ENCODE measurements at regions not wholly inside any gene's neighbourhood (a gene's known extent, or its start where the extent isn't known, plus 50 kb on each side); places are given as distances from the start of the nearest gene placed in this dataset.

DNA sequence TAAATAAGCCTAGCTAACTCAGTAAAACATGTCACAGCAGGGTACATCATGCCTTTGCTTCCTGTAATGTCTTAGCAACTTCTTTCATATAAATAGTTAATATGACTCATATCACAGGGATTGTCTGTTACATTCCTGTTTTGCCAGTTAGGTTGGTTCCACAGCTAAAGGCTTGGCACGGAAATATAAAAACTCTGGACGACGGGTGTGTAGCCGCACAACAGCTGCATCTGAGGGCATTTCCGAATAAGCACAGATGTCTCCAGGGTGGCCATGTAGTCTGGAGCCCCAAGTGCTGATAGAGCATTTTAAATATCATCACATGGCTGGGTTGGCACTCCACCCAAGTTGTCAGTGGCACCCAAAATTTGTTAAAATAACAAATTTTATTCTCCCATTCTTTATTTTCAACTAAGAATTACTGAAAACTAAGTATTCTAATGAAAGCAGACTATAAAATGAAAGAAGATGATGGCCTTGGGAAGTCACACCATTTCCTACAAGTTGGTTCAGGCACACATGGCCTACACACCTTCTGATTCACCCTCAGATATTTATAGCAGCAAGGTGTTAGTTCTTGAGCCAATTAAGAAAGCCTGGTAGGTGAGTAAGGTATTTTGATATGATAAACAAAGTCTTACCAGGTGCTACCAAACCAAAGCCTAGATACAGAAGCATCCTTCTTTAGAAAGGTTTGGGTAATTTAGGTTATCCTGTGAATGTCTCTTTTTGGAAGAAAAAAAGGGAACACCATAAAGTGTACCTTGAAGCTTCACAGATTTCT is 61.8 kb upstream of the STK17B start (continued):
- TF ChIP-seq POLR2AphosphoS5 (IDR thresholded peaks at IDR 0.05; ENCODE audit: low read depth, low read length), result peak; percentile 39; the same call in 1 of the 2 replicates
- no peak for TF ChIP-seq TCF7L2 (IDR thresholded peaks at IDR 0.05; ENCODE audit: borderline replicate concordance, extremely low read depth, insufficient read depth, insufficient read length)
- no peak for TF ChIP-seq EZH2phosphoT487 (IDR thresholded peaks at IDR 0.05; ENCODE audit: borderline replicate concordance)
- peak; percentile 87 for TF ChIP-seq CEBPB (IDR thresholded peaks at IDR 0.05; ENCODE audit: low read depth)

DNA sequence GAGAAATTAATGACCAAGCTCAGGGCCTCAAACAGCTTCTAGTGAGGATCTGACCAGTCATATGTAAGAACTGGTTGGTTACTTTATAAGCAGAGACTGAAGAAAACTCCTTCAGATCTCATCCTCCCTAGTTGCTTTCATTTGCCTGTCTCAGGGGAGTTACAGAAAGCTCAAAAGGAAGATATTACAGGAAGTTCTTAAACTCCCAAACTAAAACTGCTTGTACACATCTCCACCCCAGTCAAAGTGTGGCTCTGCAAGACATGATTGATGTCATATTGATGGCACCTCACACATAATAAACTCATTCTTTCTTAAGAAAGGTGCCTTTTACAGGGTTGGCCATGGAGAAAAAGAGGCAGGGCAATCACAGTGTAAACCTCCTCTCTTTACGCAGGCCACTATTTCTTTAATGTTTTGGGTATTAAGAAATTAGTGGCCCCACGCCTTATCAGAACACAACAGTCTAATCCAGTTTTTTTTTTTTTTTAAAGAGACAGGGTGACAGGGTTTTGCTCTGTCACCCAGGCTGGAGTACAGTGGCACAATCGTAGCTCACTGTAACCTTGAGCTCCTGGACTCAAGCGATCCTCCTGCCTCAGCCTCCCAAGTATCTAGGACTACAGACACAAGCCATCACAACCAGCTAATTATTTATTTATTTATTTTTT is 62.6 kb upstream of the STK17B start:
- Histone ChIP-seq H3K27me3 (ENCODE audit: insufficient read depth, low read length) (no peaks in the 10 kb centered on the region), H3K4me3 (replicated peaks in 1 of 2; ENCODE audit: low read depth in 1 of 2, low read length in 2 of 2) (peak overlapping the region in 1 of 2 experiments; percentile 31; a peak in 1 of 4 replicates), H3K27ac (ENCODE audit: low read depth, low read length) (peak overlapping the region; percentile 55), H4K20me1 (ENCODE audit: insufficient read depth) (no peaks in the 10 kb centered on the region), H3K4me1 (ENCODE audit: control insufficient read depth in 1 of 2, insufficient read depth in 2 of 2, low read length in 2 of 2) (peaks cover 26 to 34% of the 10 kb centered on the region in 2 experiments), H3K9me3 (ENCODE audit: control insufficient read depth in 1 of 2, insufficient read depth in 1 of 2, low read depth in 1 of 2, low read length in 2 of 2) (no peaks in the 10 kb centered on the region), H3K79me2 (ENCODE audit: insufficient read depth, low read length) (no peaks in the 10 kb centered on the region), H2AFZ (ENCODE audit: low read depth, low read length, poor library complexity, severe bottlenecking) (peak overlapping the region; percentile 49), H3K9ac (ENCODE audit: low read length) (peak overlapping the region; percentile 24; the same call in 1 of the 2 replicates), H3K9me2 (ENCODE audit: insufficient read depth) (no peaks in the 10 kb centered on the region), H3K36me3 (ENCODE audit: control insufficient read depth in 1 of 2, insufficient read depth in 2 of 2, low read length in 2 of 2) (no peaks in the 10 kb centered on the region), H3K4me2 (ENCODE audit: low read length) (peak overlapping the region; percentile 68)
- TF ChIP-seq RAD21 (IDR thresholded peaks at IDR 0.05; ENCODE audit: low read depth), result peak; percentile 5; the same call in 1 of the 2 replicates
- TF ChIP-seq SIN3A (IDR thresholded peaks at IDR 0.05; ENCODE audit: low read depth), result no peak
- DNase-seq (ENCODE audit: low read depth, low spot score), result no peak
- ChIA-PET CTCF (no interaction called here), RAD21 (ENCODE audit: low non-redundant PET in 1 of 2, low total read pairs in 2 of 2, uncharacterized antibody in 2 of 2, unreplicated experiment in 2 of 2) (no interaction called here), POLR2A (interaction anchor here (1.1 to 1.7 kb wide), 2 partner anchors 12 to 56 kb away, joined by 3 to 4 read pairs; no protein-coding TSS in a partner anchor)
- ATAC-seq, result peak; percentile 22
- intact Hi-C loops (cut with micrococcal nuclease), result loop anchor here (2.0 kb wide), 1 partner anchor 63 kb away; the partner anchor contains the start of gene STK17B
- BruUV-seq (replicated peaks), result no TSS peak

Data from HCT116 (cell line).